H9 (cell line): ENCODE measurements at regions not wholly inside any gene's neighbourhood (a gene's known extent, or its start where the extent isn't known, plus 50 kb on each side); places are given as distances from the start of the nearest gene placed in this dataset.
A peak's percentile ranks its signal among the peaks of the same experiment; 100 is the strongest.

Experiments used
- DNase-seq: peaks from one replicate; pipeline ENCODE4 v3.0.0-alpha.2; 2017
- H2AFZ ChIP-seq: one replicate; pipeline ENCODE4 v1.6.1; 2013; ENCODE audit warnings: mild to moderate bottlenecking, low read length, control low read depth, moderate library complexity
- H2AK5ac ChIP-seq: 2 replicates; pipeline ENCODE4 v1.6.1; 2013; ENCODE audit warnings: low read length, control low read depth, mixed read lengths; ENCODE audit not compliant: insufficient read length
- H2BK120ac ChIP-seq: one replicate; pipeline ENCODE4 v1.6.1; 2013; ENCODE audit warnings: low read depth, mild to moderate bottlenecking, low read length, control low read depth, inconsistent platforms; ENCODE audit not compliant: poor library complexity, severe bottlenecking
- H2BK12ac ChIP-seq: 2 replicates; pipeline ENCODE4 v1.6.1; 2013; ENCODE audit warnings: low read length, control low read depth, mixed read lengths, low read depth; ENCODE audit not compliant: insufficient read length
- H2BK15ac ChIP-seq: 2 replicates; pipeline ENCODE4 v1.6.1; 2013; ENCODE audit warnings: low read depth, low read length, control low read depth
- H2BK20ac ChIP-seq: one replicate; pipeline ENCODE4 v1.6.1; 2013; ENCODE audit warnings: low read depth, mild to moderate bottlenecking, low read length, control low read depth, inconsistent platforms; ENCODE audit not compliant: poor library complexity, severe bottlenecking
- H2BK5ac ChIP-seq: 2 replicates; pipeline ENCODE4 v1.6.1; 2013; ENCODE audit warnings: low read length, control low read depth, mixed read lengths; ENCODE audit not compliant: insufficient read length
- H3K14ac ChIP-seq: 2 replicates; pipeline ENCODE4 v1.6.1; 2013; ENCODE audit warnings: low read length, control low read depth; ENCODE audit not compliant: insufficient read depth
- H3K18ac ChIP-seq: 2 replicates; pipeline ENCODE4 v1.6.1; 2013; ENCODE audit warnings: low read depth, mild to moderate bottlenecking, mixed read lengths, low read length, control low read depth; ENCODE audit not compliant: insufficient read length
- H3K23ac ChIP-seq: 2 replicates; pipeline ENCODE4 v1.6.1; 2013; ENCODE audit warnings: low read length, control low read depth, mixed read lengths, low read depth; ENCODE audit not compliant: insufficient read length
- H3K23me2 ChIP-seq: 2 replicates; pipeline ENCODE4 v1.6.1; 2013; ENCODE audit warnings: low read depth, mild to moderate bottlenecking, mixed read lengths, low read length, control low read depth; ENCODE audit not compliant: insufficient read length, poor library complexity, severe bottlenecking
- H3K27ac ChIP-seq: 2 replicates; pipeline ENCODE4 v1.5.1; 2013; ENCODE audit warnings: low read length, control low read depth, mixed read lengths, low read depth; ENCODE audit not compliant: insufficient read length
- H3K27me3 ChIP-seq: 2 replicates; pipeline ENCODE4 v1.6.1; 2013; ENCODE audit warnings: low read length, control low read depth, inconsistent platforms; ENCODE audit not compliant: insufficient read depth
- H3K4ac ChIP-seq: 2 replicates; pipeline ENCODE4 v1.6.1; 2013; ENCODE audit warnings: low read depth, mild to moderate bottlenecking, control low read depth, inconsistent platforms, low read length, moderate library complexity
- H3K4me1 ChIP-seq: 2 replicates; pipeline ENCODE4 v1.6.1; 2013; ENCODE audit warnings: low read length, control low read depth, inconsistent platforms; ENCODE audit not compliant: insufficient read depth
- H3K4me2 ChIP-seq: 2 replicates; pipeline ENCODE4 v1.6.1; 2013; ENCODE audit warnings: low read length, control low read depth, mixed read lengths; ENCODE audit not compliant: insufficient read length, insufficient read depth
- H3K56ac ChIP-seq: 2 replicates; pipeline ENCODE4 v1.6.1; 2013; ENCODE audit warnings: low read depth, mild to moderate bottlenecking, mixed read lengths, low read length, control low read depth; ENCODE audit not compliant: insufficient read length
- H3K79me1 ChIP-seq: 2 replicates; pipeline ENCODE4 v1.6.1; 2013; ENCODE audit warnings: low read depth, mild to moderate bottlenecking, moderate library complexity, low read length, control low read depth, inconsistent platforms; ENCODE audit not compliant: insufficient read depth, poor library complexity, severe bottlenecking
- H3K79me2 ChIP-seq: 2 replicates; pipeline ENCODE4 v1.6.1; 2013; ENCODE audit warnings: low read length, control low read depth, inconsistent platforms; ENCODE audit not compliant: insufficient read depth
- H3K9ac ChIP-seq: 2 replicates; pipeline ENCODE4 v1.6.1; 2013; ENCODE audit warnings: low read length, control low read depth, mixed read lengths; ENCODE audit not compliant: insufficient read length; ENCODE audit errors: extremely low read depth
- H3K9me3 ChIP-seq: one replicate; pipeline ENCODE4 v1.6.1; 2013; ENCODE audit warnings: low read depth, low read length, inconsistent platforms; ENCODE audit not compliant: control insufficient read depth
- H3T11ph ChIP-seq: one replicate; pipeline ENCODE4 v1.6.1; 2013; ENCODE audit warnings: mild to moderate bottlenecking, low read length, control low read depth, inconsistent platforms
- H4K20me1 ChIP-seq: one replicate; pipeline ENCODE4 v1.6.1; 2013; ENCODE audit not compliant: control insufficient read depth, insufficient read length, insufficient read depth
- H4K5ac ChIP-seq: 2 replicates; pipeline ENCODE4 v1.6.1; 2013; ENCODE audit warnings: low read depth, mild to moderate bottlenecking, mixed read lengths, low read length, control low read depth; ENCODE audit not compliant: insufficient read length
- H4K8ac ChIP-seq: replicated peaks from 2 replicates; pipeline ENCODE4 v1.6.1; 2013; ENCODE audit warnings: low read length, control low read depth, mixed read lengths, low read depth; ENCODE audit not compliant: insufficient read length
- H4K91ac ChIP-seq: 2 replicates; pipeline ENCODE4 v1.6.1; 2013; ENCODE audit warnings: low read depth, mild to moderate bottlenecking, moderate library complexity, mixed read lengths, low read length, control low read depth; ENCODE audit not compliant: insufficient read length
- H3K27ac Mint-ChIP-seq, 3 experiments: 2 replicates in 2 of 3; 3 replicates in 1 of 3; pipeline ENCODE4 v1.8.0; 2020 to 2021; ENCODE audit warnings: mixed read lengths in 3 of 3, mild to moderate bottlenecking in 1 of 3, moderate library complexity in 1 of 3
- H3K27me3 Mint-ChIP-seq: 2 replicates; pipeline ENCODE4 v1.8.0; 2021; ENCODE audit warnings: low read depth, mild to moderate bottlenecking, moderate library complexity, mixed read lengths
- H3K36me3 Mint-ChIP-seq, 3 experiments: 2 replicates in 2 of 3; 3 replicates in 1 of 3; pipeline ENCODE4 v1.8.0; 2020 to 2021; ENCODE audit warnings: low read depth in 3 of 3, mixed read lengths in 3 of 3; ENCODE audit not compliant: insufficient read depth in 1 of 3
- H3K4me1 Mint-ChIP-seq, 2 experiments: 2 replicates each; pipeline ENCODE4 v1.8.0; 2020; ENCODE audit warnings: mixed read lengths in 2 of 2
- H3K4me3 Mint-ChIP-seq, 2 experiments: 2 replicates in 1 of 2; 3 replicates in 1 of 2; pipeline ENCODE4 v1.8.0; 2020 to 2021; ENCODE audit warnings: mild to moderate bottlenecking in 2 of 2, mixed read lengths in 2 of 2, moderate library complexity in 1 of 2
- H3K9me3 Mint-ChIP-seq, 2 experiments: 2 replicates in 1 of 2; 3 replicates in 1 of 2; pipeline ENCODE4 v1.8.0; 2020; ENCODE audit warnings: mild to moderate bottlenecking in 2 of 2, mixed read lengths in 2 of 2, moderate library complexity in 1 of 2
- CTCF ChIP-seq: fragments of 200-600 bp; sonication (generic); conservative IDR thresholded peaks from 3 replicates; pipeline ENCODE4 v1.8.0; 2021; ENCODE audit warnings: antibody characterized with exemption, mild to moderate bottlenecking
- WGBS: extraction: QIAGEN DNeasy Blood & Tissue Kit; methylation state at CpG from one replicate; pipeline ENCODE4 v1.1.7; 2013; ENCODE audit warnings: missing lambda C conversion rate, low lambda C conversion rate, mixed read lengths; ENCODE audit not compliant: insufficient read length; ENCODE audit errors: extremely low coverage; 5-methylcytosine and 5-hydroxymethylcytosine counted together

GRCh38 chr7:53358269-53358668 is 322.8 kb downstream of the POM121L12 start:
- Histone ChIP-seq H3K27me3 (no peaks in the 10 kb centered on the region), H3K18ac (no peak overlapping the region), H4K8ac (no peak overlapping the region), H4K5ac (no peak overlapping the region), H2BK12ac (no peak overlapping the region), H3K9ac (no peak overlapping the region), H3K9me3 (no peaks in the 10 kb centered on the region), H2BK120ac (no peak overlapping the region), H2AFZ (no peak overlapping the region), H2BK5ac (no peak overlapping the region), H3K23me2 (no peaks in the 10 kb centered on the region), H3K4me2 (no peak overlapping the region), H3K79me1 (no peaks in the 10 kb centered on the region), H3T11ph (no peak overlapping the region), H3K4me1 (no peaks in the 10 kb centered on the region), H4K20me1 (no peaks in the 10 kb centered on the region), H2BK20ac (no peak overlapping the region), H2AK5ac (no peak overlapping the region), H3K23ac (no peak overlapping the region), H4K91ac (no peak overlapping the region), H3K79me2 (no peaks in the 10 kb centered on the region), H3K56ac (no peak overlapping the region), H3K4ac (no peak overlapping the region), H3K27ac (no peak overlapping the region), H2BK15ac (no peak overlapping the region), H3K14ac (no peak overlapping the region)
- Mint-ChIP-seq H3K27me3 (no peaks in the 10 kb centered on the region), H3K4me1 (no peaks in the 10 kb centered on the region), H3K36me3 (peaks cover 0 to 3% (median 0%) of the 10 kb centered on the region in 3 experiments; a peak in 3 of 7 replicates), H3K27ac (no peak overlapping the region), H3K4me3 (no peak overlapping the region), H3K9me3 (peaks cover 0 to 6% of the 10 kb centered on the region in 2 experiments; a peak in 2 of 5 replicates)
- TF ChIP-seq CTCF, result peak; percentile 55
- no CpG with 5 or more reads among the region's 2 CpGs for WGBS
- DNase-seq, result peak; percentile 35
